ENCODE measurements at regions not wholly inside any gene's neighbourhood (a gene's known extent, or its start where the extent isn't known, plus 50 kb on each side); places are given as distances from the start of the nearest gene placed in this dataset.

DNA sequence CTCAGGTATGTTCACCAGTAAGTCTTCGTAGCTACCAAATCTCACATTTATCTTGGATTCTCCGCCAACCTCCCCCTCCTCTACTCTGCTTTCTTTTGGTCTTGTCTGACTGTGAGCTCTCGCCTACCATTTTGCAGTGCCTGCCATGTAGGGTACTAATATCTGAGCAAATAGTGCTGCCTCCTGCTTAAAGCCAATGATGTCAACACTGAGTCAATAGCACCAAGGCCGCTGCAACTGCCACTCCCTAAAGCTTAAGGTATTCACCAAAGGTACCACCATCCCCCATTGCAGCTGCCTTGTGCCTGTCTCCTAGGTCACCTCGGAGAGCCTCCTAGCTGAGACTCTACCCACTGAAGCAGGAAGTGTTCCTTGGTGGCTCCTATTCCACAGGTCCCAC, 114.8 kb upstream of the FUT8 start:
- no peak overlapping the region for H3K4me3 Mint-ChIP-seq
- ATAC-seq: no peak
- no peaks in the 10 kb centered on the region for H3K36me3 Mint-ChIP-seq
- H3K4me1 Mint-ChIP-seq: peaks cover 29 to 54% (median 48%) of the 10 kb centered on the region in 4 donors
- no peaks in the 10 kb centered on the region for H3K9me3 Mint-ChIP-seq
- POLR2A ChIA-PET: interaction anchor here (0.6 to 1.7 kb wide), 3 partner anchors 8 to 12 kb away, joined by 3 to 4 read pairs (median 3); no protein-coding TSS in a partner anchor
- no peaks in the 10 kb centered on the region for H3K27me3 Mint-ChIP-seq
- DNase-seq: no peak
- peak overlapping the region in 1 of 10 donors; percentile 53 for H3K27ac Mint-ChIP-seq

DNA sequence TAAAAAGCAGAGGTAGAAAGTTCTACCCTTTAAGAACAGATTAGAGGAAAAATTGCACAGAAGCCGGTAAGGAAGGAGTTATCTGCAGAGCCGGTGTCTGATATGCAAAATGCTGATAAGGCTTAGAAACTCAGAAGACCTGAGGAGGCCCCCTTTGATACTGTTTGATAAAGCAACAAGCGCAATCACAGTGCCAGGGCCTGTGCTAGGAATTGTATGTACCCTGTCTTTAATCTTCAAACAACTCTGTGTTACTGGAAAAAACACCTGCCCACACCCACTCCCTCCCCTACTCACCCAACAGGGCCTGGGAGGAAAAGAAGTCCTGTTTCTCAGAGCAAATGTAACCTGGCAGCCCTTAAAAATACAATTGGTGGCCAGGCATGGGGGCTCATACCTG, 112.7 kb upstream of the FUT8 start:
- Mint-ChIP-seq H3K27ac (peak overlapping the region in 9 of 10 donors; percentile 26 to 84 (median 66)), H3K9me3 (no peaks in the 10 kb centered on the region), H3K4me1 (peaks cover 34 to 71% (median 64%) of the 10 kb centered on the region in 4 donors), H3K4me3 (peak overlapping the region in 5 of 10 donors; percentile 17 to 52 (median 26)), H3K36me3 (no peaks in the 10 kb centered on the region), H3K27me3 (no peaks in the 10 kb centered on the region)
- DNase-seq: no peak
- POLR2A ChIA-PET: interaction anchor here (0.7 to 5.2 kb wide), 2 partner anchors 11 to 710 kb away, joined by 3 to 37 read pairs; no protein-coding TSS in a partner anchor
- peak; percentile 57 for ATAC-seq

DNA sequence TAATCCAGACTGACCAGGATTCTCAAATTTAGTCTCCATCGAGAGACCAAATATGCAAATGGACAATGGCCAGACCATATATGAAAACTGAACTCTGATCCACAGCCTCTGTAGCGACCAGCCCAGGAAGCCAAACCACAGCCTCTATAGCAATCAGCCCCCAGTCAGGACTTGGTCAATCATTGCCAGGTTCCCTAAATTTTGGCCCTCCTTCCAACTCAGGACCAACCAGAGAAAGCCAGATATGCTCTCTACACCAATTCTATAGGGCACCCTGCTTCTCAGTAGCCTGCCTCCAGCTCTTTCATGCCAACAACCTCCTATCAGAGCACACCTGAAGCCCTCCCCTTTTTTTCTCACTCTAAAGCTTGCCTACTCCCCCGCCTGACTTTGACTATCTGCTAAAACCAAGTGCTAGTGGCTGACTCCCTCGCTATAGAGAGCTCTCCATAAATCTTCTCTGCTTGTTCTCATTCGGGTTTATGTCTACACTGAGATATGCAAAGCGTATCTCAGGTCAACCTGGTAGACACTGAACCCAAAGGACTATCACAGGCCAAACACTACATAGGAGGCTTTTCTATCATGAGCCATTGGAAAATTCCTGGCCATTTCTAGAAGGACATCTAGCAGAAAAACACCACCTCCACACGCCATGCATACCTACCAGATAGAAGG, 110.5 kb upstream of the FUT8 start:
- DNase-seq: no peak
- Mint-ChIP-seq H3K27ac (peak overlapping the region in 7 of 10 donors; percentile 12 to 81 (median 58)), H3K9me3 (no peaks in the 10 kb centered on the region)

DNA sequence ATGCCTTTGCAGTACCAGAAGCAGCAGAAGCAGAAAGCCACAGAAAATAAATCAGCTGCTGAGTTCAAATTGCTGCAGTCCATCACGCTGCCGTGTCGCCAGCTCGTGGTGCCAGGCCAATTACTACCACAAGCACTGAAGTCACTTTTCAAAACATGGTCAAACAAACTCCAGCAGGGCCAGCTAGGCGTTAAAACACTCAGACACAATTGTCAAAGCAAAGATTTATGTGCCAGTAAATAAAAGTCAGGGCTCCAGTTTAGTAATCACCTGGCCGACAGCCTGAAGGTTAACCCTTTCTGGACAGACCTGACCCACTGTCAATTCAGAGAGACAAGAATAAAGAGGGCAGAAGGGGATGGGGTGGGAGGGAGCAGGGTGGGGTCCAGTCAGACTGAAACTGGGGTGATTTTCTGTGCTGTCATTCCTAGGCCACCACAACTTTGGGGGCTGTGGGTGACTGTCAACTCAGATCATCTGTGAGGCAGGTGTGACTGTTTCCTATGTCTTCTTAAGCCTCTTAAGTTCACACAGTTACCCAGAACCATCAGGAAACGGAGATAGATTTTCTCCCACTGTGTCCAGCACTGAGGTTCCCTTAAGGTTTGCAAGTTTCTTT, 109.8 kb upstream of the FUT8 start:
- no peaks in the 10 kb centered on the region for H3K36me3 Mint-ChIP-seq
- H3K27me3 Mint-ChIP-seq: no peaks in the 10 kb centered on the region
- peak; percentile 49 to 55 for ATAC-seq
- POLR2A ChIA-PET: interaction anchor here (1.2 to 5.2 kb wide), 3 partner anchors 13 to 109 kb away, joined by 3 to 37 read pairs (median 5); partner anchors contain the start of gene FUT8
- peak in 1 of 10 donors; percentile 23 for DNase-seq
- H3K4me3 Mint-ChIP-seq: peak overlapping the region in 6 of 10 donors; percentile 9 to 56 (median 35)
- H3K4me1 Mint-ChIP-seq: peaks cover 35 to 68% (median 64%) of the 10 kb centered on the region in 4 donors
- H3K9me3 Mint-ChIP-seq: no peaks in the 10 kb centered on the region
- peak overlapping the region; percentile 12 to 81 (median 69) for H3K27ac Mint-ChIP-seq

More for the DNA sequence above, 110.5 kb upstream of the FUT8 start:
- POLR2A ChIA-PET: interaction anchor here (1.4 to 5.2 kb wide), 2 partner anchors 13 to 110 kb away, joined by 7 to 37 read pairs; no protein-coding TSS in a partner anchor
- Mint-ChIP-seq H3K4me3 (peak overlapping the region in 3 of 10 donors; percentile 24 to 41 (median 29)), H3K4me1 (peaks cover 36 to 72% (median 65%) of the 10 kb centered on the region in 4 donors), H3K27me3 (no peaks in the 10 kb centered on the region), H3K36me3 (no peaks in the 10 kb centered on the region)
- peak; percentile 44 to 46 for ATAC-seq

DNA sequence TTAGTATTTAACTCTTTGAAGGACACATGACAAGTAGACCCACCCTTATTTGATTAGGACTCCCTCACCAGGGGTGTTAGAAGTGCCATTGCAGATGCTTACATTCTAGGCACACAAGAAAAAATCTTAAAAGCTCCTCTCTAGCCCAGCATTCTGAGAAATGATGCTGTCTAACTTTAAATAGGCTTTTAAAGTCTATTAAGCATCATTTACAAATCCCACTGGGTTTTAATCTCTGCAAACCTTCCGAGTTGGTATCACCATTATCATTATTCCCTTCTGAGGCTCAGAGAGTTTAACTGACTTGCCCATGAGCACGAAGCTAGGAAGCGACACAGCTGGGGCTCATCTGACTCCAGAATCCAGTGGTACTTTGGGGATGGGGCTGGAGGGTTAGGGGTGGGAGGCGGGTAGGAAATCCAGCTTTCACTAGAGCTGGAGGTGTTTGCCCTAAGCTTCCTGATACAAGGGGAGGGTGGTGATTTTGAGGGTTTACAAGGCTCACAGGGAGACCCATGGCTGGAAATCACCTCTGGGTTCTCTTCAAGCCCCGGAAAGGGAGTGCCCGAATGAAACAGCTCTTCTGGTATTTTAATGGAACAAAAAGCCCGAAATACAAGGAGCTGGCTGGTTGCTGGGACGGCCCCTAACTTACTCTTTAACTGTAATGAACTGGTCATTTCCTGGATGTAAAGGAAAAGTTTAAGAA, 109.2 kb upstream of the FUT8 start:
- Mint-ChIP-seq H3K27me3 (no peaks in the 10 kb centered on the region), H3K27ac (peak overlapping the region in 8 of 10 donors; percentile 29 to 81 (median 64)), H3K4me3 (peak overlapping the region in 3 of 10 donors; percentile 41 to 56 (median 48)), H3K36me3 (no peaks in the 10 kb centered on the region), H3K9me3 (no peaks in the 10 kb centered on the region), H3K4me1 (peaks cover 30 to 62% (median 58%) of the 10 kb centered on the region in 4 donors)
- ATAC-seq (no peak), DNase-seq (no peak)
- POLR2A ChIA-PET: interaction anchor here (1.2 to 5.2 kb wide), 3 partner anchors 14 to 109 kb away, joined by 3 to 37 read pairs (median 5); partner anchors contain the start of gene FUT8

DNA sequence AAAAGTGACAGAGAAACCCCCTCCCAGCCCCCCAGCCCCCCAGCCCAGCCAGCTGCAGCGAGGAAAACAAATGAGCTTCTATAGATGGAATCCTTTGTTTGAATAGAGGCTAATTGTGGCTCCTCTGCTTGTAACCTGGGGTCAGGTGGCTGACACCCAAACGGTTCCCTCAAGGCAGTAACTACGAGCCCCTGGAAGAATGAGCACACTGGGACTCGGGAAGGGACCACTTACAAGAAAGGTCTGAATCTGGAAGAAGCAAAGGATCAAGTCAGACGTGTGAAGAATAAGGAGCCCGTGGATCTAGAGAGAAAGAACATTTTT, 108.7 kb upstream of the FUT8 start:
- peaks cover 30 to 62% (median 58%) of the 10 kb centered on the region in 4 donors for H3K4me1 Mint-ChIP-seq
- POLR2A ChIA-PET: interaction anchor here (1.2 to 5.2 kb wide), 3 partner anchors 15 to 108 kb away, joined by 3 to 37 read pairs (median 5); partner anchors contain the start of gene FUT8
- H3K27me3 Mint-ChIP-seq: no peaks in the 10 kb centered on the region
- ATAC-seq (no peak), DNase-seq (no peak)
- no peaks in the 10 kb centered on the region for H3K9me3 Mint-ChIP-seq
- H3K4me3 Mint-ChIP-seq: peak overlapping the region in 1 of 10 donors; percentile 47
- H3K36me3 Mint-ChIP-seq: no peaks in the 10 kb centered on the region
- H3K27ac Mint-ChIP-seq: peak overlapping the region in 7 of 10 donors; percentile 37 to 81 (median 63)

DNA sequence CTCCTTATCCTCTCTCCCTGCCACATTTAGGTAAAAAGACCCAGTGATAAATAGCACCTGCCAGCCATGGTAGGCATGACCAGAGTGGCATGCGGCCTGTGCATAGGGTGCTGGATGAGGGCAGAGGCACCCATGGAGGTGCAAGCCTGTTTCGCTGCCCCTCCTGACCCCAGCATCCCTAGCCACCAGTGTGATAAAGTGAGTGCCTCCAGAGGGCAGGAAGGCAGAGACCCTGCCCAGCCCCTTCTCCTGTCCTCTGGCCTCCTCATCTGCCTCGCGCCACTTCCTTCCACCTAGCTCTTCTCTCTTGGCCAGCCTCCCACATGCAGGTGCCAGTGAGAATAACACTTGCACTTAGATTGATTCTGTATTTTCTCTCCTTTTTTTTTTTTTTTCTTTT, 108.3 kb upstream of the FUT8 start:
- POLR2A ChIA-PET: interaction anchor here (0.8 to 5.2 kb wide), 4 partner anchors 15 to 108 kb away, joined by 3 to 37 read pairs (median 4); partner anchors contain the start of gene FUT8
- DNase-seq (no peak), ATAC-seq (no peak)
- H3K36me3 Mint-ChIP-seq: no peaks in the 10 kb centered on the region
- H3K9me3 Mint-ChIP-seq: no peaks in the 10 kb centered on the region
- no peaks in the 10 kb centered on the region for H3K27me3 Mint-ChIP-seq
- H3K4me1 Mint-ChIP-seq: peaks cover 30 to 62% (median 58%) of the 10 kb centered on the region in 4 donors
- H3K27ac Mint-ChIP-seq: peak overlapping the region in 7 of 10 donors; percentile 13 to 74 (median 37)
- H3K4me3 Mint-ChIP-seq: peak overlapping the region in 2 of 10 donors; percentile 18 to 47

DNA sequence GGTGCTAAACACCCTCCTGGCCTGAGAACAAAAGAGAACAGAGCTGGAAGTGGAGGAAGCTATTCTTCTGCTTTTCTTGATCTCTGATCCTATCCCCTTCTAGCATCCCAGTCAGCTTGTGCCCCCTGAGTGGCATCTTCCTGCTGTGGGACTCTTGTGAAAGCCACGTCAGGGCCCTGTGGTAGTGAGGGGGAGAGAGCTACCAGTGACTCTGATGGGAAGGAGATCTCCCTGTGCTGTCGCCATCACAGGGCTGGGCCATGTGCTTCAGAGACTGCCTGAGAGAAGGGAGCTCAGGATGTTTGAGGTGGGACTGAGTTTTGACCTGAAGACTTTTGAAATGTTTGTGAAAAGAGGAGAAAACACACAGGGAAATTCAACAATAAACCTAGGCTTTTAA, 107.6 kb upstream of the FUT8 start:
- H3K9me3 Mint-ChIP-seq: no peaks in the 10 kb centered on the region
- no peaks in the 10 kb centered on the region for H3K27me3 Mint-ChIP-seq
- DNase-seq: no peak
- peak overlapping the region in 3 of 10 donors; percentile 2 to 45 (median 18) for H3K4me3 Mint-ChIP-seq
- POLR2A ChIA-PET: interaction anchor here (0.8 to 1.0 kb wide), 3 partner anchors 18 to 107 kb away, joined by 3 to 6 read pairs (median 3); partner anchors contain the start of gene FUT8
- peak overlapping the region in 9 of 10 donors; percentile 8 to 88 (median 61) for H3K27ac Mint-ChIP-seq
- peaks cover 26 to 55% (median 52%) of the 10 kb centered on the region in 4 donors for H3K4me1 Mint-ChIP-seq
- no peak for ATAC-seq
- H3K36me3 Mint-ChIP-seq: no peaks in the 10 kb centered on the region

DNA sequence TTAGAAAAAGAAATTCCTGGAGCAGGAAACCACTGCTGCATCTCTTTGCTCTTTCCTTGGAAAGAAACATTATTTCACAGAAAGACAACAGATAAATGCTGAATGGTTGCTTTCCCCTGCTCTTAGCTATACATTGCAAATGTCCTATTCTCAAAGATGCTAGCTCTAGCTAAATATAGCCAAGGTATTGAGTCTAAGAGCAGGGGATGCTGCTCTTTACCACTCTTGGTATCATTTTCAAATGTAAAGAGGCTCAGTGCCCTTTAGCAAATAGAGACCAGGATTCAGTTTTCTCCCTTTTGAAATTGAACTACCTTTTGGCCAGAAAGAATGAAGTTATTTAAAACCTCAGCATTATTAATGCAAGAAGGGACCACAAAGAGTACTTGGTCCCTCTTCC, 104.0 kb upstream of the FUT8 start:
- Mint-ChIP-seq H3K36me3 (peaks cover 0 to 3% (median 0%) of the 10 kb centered on the region in 3 donors), H3K27me3 (no peaks in the 10 kb centered on the region), H3K4me3 (no peak overlapping the region), H3K27ac (peak overlapping the region in 1 of 10 donors; percentile 27), H3K4me1 (peaks cover 12 to 29% (median 23%) of the 10 kb centered on the region in 4 donors), H3K9me3 (no peaks in the 10 kb centered on the region)
- POLR2A ChIA-PET: no interaction called here
- DNase-seq (no peak), ATAC-seq (no peak)

DNA sequence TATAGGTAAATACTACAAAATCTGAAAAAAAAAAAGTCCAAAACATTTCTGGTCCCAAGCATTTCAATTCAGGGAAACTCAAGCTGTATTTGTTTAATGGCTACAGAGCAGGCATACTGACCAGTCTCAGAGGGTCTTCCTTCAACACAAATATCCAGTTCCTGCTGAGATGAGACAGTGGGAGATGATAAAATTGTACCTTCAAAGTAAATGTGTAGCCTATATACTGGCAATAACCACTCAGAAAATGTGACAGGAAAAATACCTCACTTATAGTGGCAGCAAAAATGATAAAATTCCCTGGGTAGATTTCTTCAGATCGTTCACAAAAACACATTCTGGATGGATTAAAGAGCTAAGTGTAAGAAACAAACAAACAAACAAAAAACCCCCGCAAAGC, 102.0 kb upstream of the FUT8 start:
- Mint-ChIP-seq H3K4me3 (no peak overlapping the region), H3K27ac (no peak overlapping the region), H3K4me1 (peaks cover 3 to 16% (median 15%) of the 10 kb centered on the region in 4 donors), H3K27me3 (no peaks in the 10 kb centered on the region), H3K9me3 (no peaks in the 10 kb centered on the region), H3K36me3 (peaks cover 0 to 3% (median 0%) of the 10 kb centered on the region in 3 donors)
- DNase-seq (no peak), ATAC-seq (no peak)
- POLR2A ChIA-PET: interaction anchor here (0.5 to 1.3 kb wide), 2 partner anchors 13 to 520 kb away, joined by 4 read pairs; no protein-coding TSS in a partner anchor

DNA sequence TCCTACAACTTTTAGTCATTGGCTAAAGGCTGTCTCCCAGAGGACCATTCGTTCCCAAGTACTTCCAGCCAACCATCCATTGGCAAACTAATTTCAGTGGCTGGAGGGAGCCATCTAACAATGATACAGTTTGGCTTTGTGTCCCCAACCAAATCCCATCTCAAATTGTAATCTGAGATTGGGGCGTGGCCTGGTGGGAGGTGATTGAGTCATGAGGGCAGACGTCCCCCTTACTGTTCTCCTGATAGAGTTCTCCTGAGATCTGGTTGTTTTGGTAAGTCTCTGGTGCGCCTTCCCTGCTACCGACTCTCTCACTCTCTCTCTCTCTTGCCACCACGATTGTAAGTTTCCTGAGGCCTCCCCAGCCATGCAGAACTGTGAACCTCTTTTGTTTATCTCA, 99.7 kb upstream of the FUT8 start:
- no peaks in the 10 kb centered on the region for H3K27me3 Mint-ChIP-seq
- DNase-seq: no peak
- H3K27ac Mint-ChIP-seq: peak overlapping the region in 2 of 10 donors; percentile 29 to 46
- ATAC-seq: no peak
- no peak overlapping the region for H3K4me3 Mint-ChIP-seq
- H3K4me1 Mint-ChIP-seq: peaks cover 6 to 27% (median 14%) of the 10 kb centered on the region in 4 donors
- POLR2A ChIA-PET: interaction anchor here (1.1 kb wide), 1 partner anchor 25 kb away, joined by 4 read pairs; no protein-coding TSS in a partner anchor
- peaks cover 0 to 3% (median 0%) of the 10 kb centered on the region in 9 donors for H3K9me3 Mint-ChIP-seq
- H3K36me3 Mint-ChIP-seq: peaks cover 0 to 3% (median 0%) of the 10 kb centered on the region in 3 donors
